ENCODE measurements at regions not wholly inside any gene's neighbourhood (a gene's known extent, or its start where the extent isn't known, plus 50 kb on each side); places are given as distances from the start of the nearest gene placed in this dataset.

DNA sequence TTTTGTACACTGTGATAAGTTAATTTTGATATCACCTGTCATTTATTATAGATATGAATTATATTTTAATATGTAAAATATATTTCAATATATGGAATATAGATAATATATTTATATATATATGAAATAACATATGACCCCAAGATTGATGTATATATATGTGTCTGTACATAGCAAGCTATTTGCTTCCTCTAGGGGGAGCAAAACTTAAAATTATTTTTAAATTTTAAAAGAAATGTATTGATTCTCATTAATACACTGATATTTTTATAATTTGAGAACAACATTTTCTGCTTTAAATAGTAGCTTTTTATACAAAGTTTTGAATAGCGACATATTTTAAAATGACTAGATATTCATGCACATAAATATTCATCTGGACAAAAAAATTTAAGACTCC is 272.0 kb downstream of the DMRTA1 start:
- TF ChIP-seq, protein P1, sequence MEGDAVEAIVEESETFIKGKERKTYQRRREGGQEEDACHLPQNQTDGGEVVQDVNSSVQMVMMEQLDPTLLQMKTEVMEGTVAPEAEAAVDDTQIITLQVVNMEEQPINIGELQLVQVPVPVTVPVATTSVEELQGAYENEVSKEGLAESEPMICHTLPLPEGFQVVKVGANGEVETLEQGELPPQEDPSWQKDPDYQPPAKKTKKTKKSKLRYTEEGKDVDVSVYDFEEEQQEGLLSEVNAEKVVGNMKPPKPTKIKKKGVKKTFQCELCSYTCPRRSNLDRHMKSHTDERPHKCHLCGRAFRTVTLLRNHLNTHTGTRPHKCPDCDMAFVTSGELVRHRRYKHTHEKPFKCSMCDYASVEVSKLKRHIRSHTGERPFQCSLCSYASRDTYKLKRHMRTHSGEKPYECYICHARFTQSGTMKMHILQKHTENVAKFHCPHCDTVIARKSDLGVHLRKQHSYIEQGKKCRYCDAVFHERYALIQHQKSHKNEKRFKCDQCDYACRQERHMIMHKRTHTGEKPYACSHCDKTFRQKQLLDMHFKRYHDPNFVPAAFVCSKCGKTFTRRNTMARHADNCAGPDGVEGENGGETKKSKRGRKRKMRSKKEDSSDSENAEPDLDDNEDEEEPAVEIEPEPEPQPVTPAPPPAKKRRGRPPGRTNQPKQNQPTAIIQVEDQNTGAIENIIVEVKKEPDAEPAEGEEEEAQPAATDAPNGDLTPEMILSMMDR (conservative IDR thresholded peaks at IDR 0.05; ENCODE audit: low read depth, low read length): no peak; the same call in 1 of the 2 replicates
- TF ChIP-seq CHD1 (IDR thresholded peaks at IDR 0.05; ENCODE audit: low read depth, low read length): no peak
- no peak for TF ChIP-seq MAFK (IDR thresholded peaks at IDR 0.05; ENCODE audit: low read depth, low read length)
- TF ChIP-seq, protein P2, sequence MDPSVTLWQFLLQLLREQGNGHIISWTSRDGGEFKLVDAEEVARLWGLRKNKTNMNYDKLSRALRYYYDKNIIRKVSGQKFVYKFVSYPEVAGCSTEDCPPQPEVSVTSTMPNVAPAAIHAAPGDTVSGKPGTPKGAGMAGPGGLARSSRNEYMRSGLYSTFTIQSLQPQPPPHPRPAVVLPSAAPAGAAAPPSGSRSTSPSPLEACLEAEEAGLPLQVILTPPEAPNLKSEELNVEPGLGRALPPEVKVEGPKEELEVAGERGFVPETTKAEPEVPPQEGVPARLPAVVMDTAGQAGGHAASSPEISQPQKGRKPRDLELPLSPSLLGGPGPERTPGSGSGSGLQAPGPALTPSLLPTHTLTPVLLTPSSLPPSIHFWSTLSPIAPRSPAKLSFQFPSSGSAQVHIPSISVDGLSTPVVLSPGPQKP (IDR thresholded peaks at IDR 0.05; ENCODE audit: borderline replicate concordance, low read depth, low read length): no peak
- TF ChIP-seq RFX5 (IDR thresholded peaks at IDR 0.05; ENCODE audit: low read depth, low read length): no peak
- no peak for TF ChIP-seq POLR2A (IDR thresholded peaks at IDR 0.05; ENCODE audit: low read depth, low read length)
- TF ChIP-seq USF2 (IDR thresholded peaks at IDR 0.05; ENCODE audit: low read depth, low read length): no peak
- no peak for TF ChIP-seq FOS (IDR thresholded peaks at IDR 0.05; ENCODE audit: low read depth, low read length)
- TF ChIP-seq MAZ (IDR thresholded peaks at IDR 0.05; ENCODE audit: borderline replicate concordance, low read depth, low read length): no peak

All from IMR-90 (cell line).